ENCODE measurements at regions not wholly inside any gene's neighbourhood (a gene's known extent, or its start where the extent isn't known, plus 50 kb on each side); places are given as distances from the start of the nearest gene placed in this dataset.

- TF ChIP-seq CTCF (IDR thresholded peaks at IDR 0.05; ENCODE audit: low read depth, low read length, missing control alignments), result no peak
- in situ Hi-C loops (cut with HindIII; ENCODE audit: low sequenced_read_pairs), result no loop called here
- no peak overlapping the region for H3K4me3 ChIP-seq (ENCODE audit: low read depth, low read length)
- DNase-seq (ENCODE audit: low read depth), result no peak
These were observed 74.9 kb upstream of the NSMCE3 start for GRCh38 chr15:29344474-29344873.

GRCh38 chr15:29343229-29343628 lies 73.6 kb upstream of the NSMCE3 start:
- H3K4me3 ChIP-seq (ENCODE audit: low read depth, low read length), result no peak overlapping the region
- in situ Hi-C loops (cut with HindIII; ENCODE audit: low sequenced_read_pairs), result no loop called here
- no peak for DNase-seq (ENCODE audit: low read depth)
- no peak for TF ChIP-seq CTCF (IDR thresholded peaks at IDR 0.05; ENCODE audit: low read depth, low read length, missing control alignments)

- no peak for TF ChIP-seq CTCF (IDR thresholded peaks at IDR 0.05; ENCODE audit: low read depth, low read length, missing control alignments)
- in situ Hi-C loops (cut with HindIII; ENCODE audit: low sequenced_read_pairs), result no loop called here
These were observed 72.6 kb upstream of the NSMCE3 start for GRCh38 chr15:29342201-29342600.

GRCh38 chr15:29337156-29337959 lies 67.7 kb upstream of the NSMCE3 start:
- TF ChIP-seq CTCF (IDR thresholded peaks at IDR 0.05; ENCODE audit: low read depth, low read length, missing control alignments), result no peak
- peak; percentile 61 for DNase-seq (ENCODE audit: low read depth)
- in situ Hi-C loops (cut with HindIII; ENCODE audit: low sequenced_read_pairs), result no loop called here
- H3K4me3 ChIP-seq (ENCODE audit: low read depth, low read length), result no peak overlapping the region

More at GRCh38 chr15:29342201-29342600, 72.6 kb upstream of the NSMCE3 start:
- DNase-seq (ENCODE audit: low read depth), result no peak
- no peak overlapping the region for H3K4me3 ChIP-seq (ENCODE audit: low read depth, low read length)

GRCh38 chr15:29334544-29334943 lies 64.9 kb upstream of the NSMCE3 start:
- TF ChIP-seq CTCF (IDR thresholded peaks at IDR 0.05; ENCODE audit: low read depth, low read length, missing control alignments), result no peak
- in situ Hi-C loops (cut with HindIII; ENCODE audit: low sequenced_read_pairs), result no loop called here
- no peak overlapping the region for H3K4me3 ChIP-seq (ENCODE audit: low read depth, low read length)
- DNase-seq (ENCODE audit: low read depth), result no peak

- no peak for TF ChIP-seq CTCF (IDR thresholded peaks at IDR 0.05; ENCODE audit: low read depth, low read length, missing control alignments)
- DNase-seq (ENCODE audit: low read depth), result no peak
- H3K4me3 ChIP-seq (ENCODE audit: low read depth, low read length), result no peak overlapping the region
- in situ Hi-C loops (cut with HindIII; ENCODE audit: low sequenced_read_pairs), result no loop called here
These were observed 63.6 kb upstream of the NSMCE3 start for GRCh38 chr15:29333261-29333660.
